ENCODE measurements at regions not wholly inside any gene's neighbourhood (a gene's known extent, or its start where the extent isn't known, plus 50 kb on each side); places are given as distances from the start of the nearest gene placed in this dataset.
"Not testable (repeated sequence)": the region's sequence is repeated elsewhere in the genome, so short reads cannot be mapped to it uniquely, and the experiment has no call there.

GRCh38 chr6:157727629-157728182 is 95.3 kb upstream of the SNX9 start:
- Histone ChIP-seq H3K27ac (ENCODE audit: low read depth, low read length) (peak overlapping the region; percentile 95), H3K4me3 (ENCODE audit: low read depth in 1 of 5, low read length in 5 of 5) (no peak overlapping the region), H3K36me3 (ENCODE audit: control insufficient read depth in 5 of 5, insufficient read depth in 5 of 5, low read length in 5 of 5) (no peaks in the 10 kb centered on the region), H3K9ac (ENCODE audit: low read length in 5 of 5) (peak overlapping the region in 4 of 5 donors; percentile 4 to 27 (median 8)), H3K9me3 (ENCODE audit: control insufficient read depth in 5 of 5, low read length in 5 of 5) (peaks cover 0 to 14% (median 5%) of the 10 kb centered on the region in 5 donors), H3K27me3 (ENCODE audit: control insufficient read depth in 5 of 5, insufficient read depth in 4 of 5, low read length in 5 of 5) (no peaks in the 10 kb centered on the region), H3K4me1 (ENCODE audit: control insufficient read depth in 5 of 5, insufficient read depth in 5 of 5, low read length in 5 of 5) (peaks cover 16 to 44% (median 40%) of the 10 kb centered on the region in 5 donors)

GRCh38 chr6:157728183-157728881 is 94.7 kb upstream of the SNX9 start:
- Histone ChIP-seq H3K4me1 (ENCODE audit: control insufficient read depth in 5 of 5, insufficient read depth in 5 of 5, low read length in 5 of 5) (peaks cover 13 to 39% (median 35%) of the 10 kb centered on the region in 5 donors), H3K4me3 (ENCODE audit: low read depth in 1 of 5, low read length in 5 of 5) (no peak overlapping the region), H3K36me3 (ENCODE audit: control insufficient read depth in 5 of 5, insufficient read depth in 5 of 5, low read length in 5 of 5) (no peaks in the 10 kb centered on the region), H3K27ac (ENCODE audit: low read depth, low read length) (peak overlapping the region; percentile 95), H3K9ac (ENCODE audit: low read length in 5 of 5) (no peak overlapping the region), H3K9me3 (ENCODE audit: control insufficient read depth in 5 of 5, low read length in 5 of 5) (peaks cover 0 to 14% (median 5%) of the 10 kb centered on the region in 5 donors), H3K27me3 (ENCODE audit: control insufficient read depth in 5 of 5, insufficient read depth in 4 of 5, low read length in 5 of 5) (no peaks in the 10 kb centered on the region)

- Histone ChIP-seq H3K27me3 (ENCODE audit: control insufficient read depth in 5 of 5, insufficient read depth in 4 of 5, low read length in 5 of 5) (no peaks in the 10 kb centered on the region), H3K4me3 (ENCODE audit: low read depth in 1 of 5, low read length in 5 of 5) (no peak overlapping the region), H3K9ac (ENCODE audit: low read length in 5 of 5) (no peak overlapping the region), H3K9me3 (ENCODE audit: control insufficient read depth in 5 of 5, low read length in 5 of 5) (no peaks in the 10 kb centered on the region), H3K36me3 (ENCODE audit: control insufficient read depth in 5 of 5, insufficient read depth in 5 of 5, low read length in 5 of 5) (peaks cover 0 to 3% (median 0%) of the 10 kb centered on the region in 5 donors), H3K4me1 (ENCODE audit: control insufficient read depth in 5 of 5, insufficient read depth in 5 of 5, low read length in 5 of 5) (peaks cover 7 to 25% (median 17%) of the 10 kb centered on the region in 5 donors), H3K27ac (ENCODE audit: low read depth, low read length) (no peak overlapping the region)
Observed at GRCh38 chr6:157731221-157731620, 91.8 kb upstream of the SNX9 start.

DNA sequence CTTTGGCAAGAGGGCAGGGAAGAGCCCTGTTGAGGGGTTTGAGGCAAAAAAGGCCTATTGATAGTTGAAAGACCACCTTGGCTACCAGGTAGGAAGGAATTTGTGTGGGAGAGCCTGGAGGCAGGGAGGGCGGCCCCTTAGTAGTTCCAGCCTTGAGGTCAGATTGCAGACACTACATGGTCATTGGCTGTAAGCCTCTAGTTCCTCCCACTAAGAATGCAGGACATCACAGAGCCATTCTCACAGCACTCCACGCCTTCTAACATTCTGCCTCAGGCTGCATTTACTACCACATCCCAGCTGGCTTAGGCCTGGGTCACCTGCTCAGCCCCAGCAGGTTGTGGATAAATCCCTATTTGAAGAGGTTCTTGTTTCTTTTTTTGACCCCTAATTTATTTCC is 91.0 kb upstream of the SNX9 start:
- Histone ChIP-seq H3K4me1 (ENCODE audit: control insufficient read depth in 5 of 5, insufficient read depth in 5 of 5, low read length in 5 of 5) (peaks cover 3 to 18% (median 10%) of the 10 kb centered on the region in 5 donors), H3K9ac (ENCODE audit: low read length in 5 of 5) (no peak overlapping the region), H3K27ac (ENCODE audit: low read depth, low read length) (no peak overlapping the region), H3K36me3 (ENCODE audit: control insufficient read depth in 5 of 5, insufficient read depth in 5 of 5, low read length in 5 of 5) (peaks cover 0 to 3% (median 0%) of the 10 kb centered on the region in 5 donors), H3K4me3 (ENCODE audit: low read depth in 1 of 5, low read length in 5 of 5) (no peak overlapping the region), H3K9me3 (ENCODE audit: control insufficient read depth in 5 of 5, low read length in 5 of 5) (no peaks in the 10 kb centered on the region), H3K27me3 (ENCODE audit: control insufficient read depth in 5 of 5, insufficient read depth in 4 of 5, low read length in 5 of 5) (no peaks in the 10 kb centered on the region)

DNA sequence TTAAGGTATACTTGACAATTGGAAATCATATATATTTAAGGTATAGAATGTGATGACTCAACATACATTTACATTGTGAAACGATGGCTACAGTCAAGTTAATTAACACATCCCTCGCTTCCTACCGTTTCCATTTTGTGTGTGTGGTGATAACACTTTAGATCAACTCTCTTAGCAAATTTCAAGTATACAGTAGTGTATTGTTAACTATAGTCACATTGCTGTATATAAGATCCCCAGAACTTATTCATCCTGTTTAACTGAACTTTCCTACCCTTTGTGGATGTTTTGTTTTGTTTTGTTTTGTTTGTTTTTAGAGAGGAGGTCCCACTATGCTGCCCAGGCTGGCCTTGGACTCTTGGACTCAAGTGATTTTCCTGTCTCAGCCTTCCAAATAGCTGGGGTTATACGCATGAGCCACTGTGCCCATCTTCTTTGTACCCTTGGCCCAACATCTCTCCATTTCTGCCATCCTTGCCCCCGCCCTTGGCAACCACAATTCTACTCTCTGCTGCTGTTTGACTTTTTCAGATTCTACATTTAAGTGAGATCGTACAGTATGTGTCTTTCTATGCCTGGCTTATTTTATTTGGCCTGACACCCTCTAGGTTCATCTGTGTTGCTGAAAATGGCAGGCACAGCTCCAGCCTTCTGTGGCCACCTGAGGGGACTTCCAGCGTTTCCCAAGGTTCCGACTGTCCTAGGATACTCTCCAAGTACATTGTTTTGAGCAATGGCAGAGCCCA is 90.5 kb upstream of the SNX9 start:
- Histone ChIP-seq H3K27ac (ENCODE audit: low read depth, low read length) (no peak overlapping the region), H3K36me3 (ENCODE audit: control insufficient read depth in 5 of 5, insufficient read depth in 5 of 5, low read length in 5 of 5) (peaks cover 0 to 3% (median 0%) of the 10 kb centered on the region in 5 donors), H3K4me3 (ENCODE audit: low read depth in 1 of 5, low read length in 5 of 5) (no peak overlapping the region), H3K9me3 (ENCODE audit: control insufficient read depth in 5 of 5, low read length in 5 of 5) (no peaks in the 10 kb centered on the region), H3K9ac (ENCODE audit: low read length in 5 of 5) (no peak overlapping the region), H3K4me1 (ENCODE audit: control insufficient read depth in 5 of 5, insufficient read depth in 5 of 5, low read length in 5 of 5) (peaks cover 0 to 12% (median 5%) of the 10 kb centered on the region in 5 donors), H3K27me3 (ENCODE audit: control insufficient read depth in 5 of 5, insufficient read depth in 4 of 5, low read length in 5 of 5) (no peaks in the 10 kb centered on the region)

DNA sequence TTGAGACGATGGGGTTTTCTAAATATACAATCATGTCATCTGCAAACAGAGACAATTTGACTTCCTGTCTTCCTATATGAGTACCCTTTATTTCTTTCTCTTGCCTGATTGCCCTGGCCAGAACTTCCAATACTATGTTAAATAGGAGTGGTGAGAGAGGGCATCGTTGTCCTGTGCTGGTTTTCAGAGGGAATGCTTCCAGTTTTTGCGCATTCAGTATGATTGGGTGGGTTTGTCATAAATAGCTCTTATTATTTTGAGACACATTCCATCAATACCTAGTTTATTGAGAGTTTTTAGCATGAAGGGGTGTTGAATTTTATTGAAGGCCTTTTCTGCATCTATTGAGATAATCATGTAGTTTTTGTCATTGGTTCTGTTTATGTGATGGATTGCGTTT is 86.5 kb upstream of the SNX9 start:
- not testable (repeated sequence) for H3K9me3 ChIP-seq (ENCODE audit: control insufficient read depth in 5 of 5, low read length in 5 of 5); H3K36me3 ChIP-seq (ENCODE audit: control insufficient read depth in 5 of 5, insufficient read depth in 5 of 5, low read length in 5 of 5); H3K4me1 ChIP-seq (ENCODE audit: control insufficient read depth in 5 of 5, insufficient read depth in 5 of 5, low read length in 5 of 5); H3K27ac ChIP-seq (ENCODE audit: low read depth, low read length); H3K4me3 ChIP-seq (ENCODE audit: low read depth in 1 of 5, low read length in 5 of 5); H3K9ac ChIP-seq (ENCODE audit: low read length in 5 of 5); H3K27me3 ChIP-seq (ENCODE audit: control insufficient read depth in 5 of 5, insufficient read depth in 4 of 5, low read length in 5 of 5)

GRCh38 chr6:157741321-157741947 is 81.6 kb upstream of the SNX9 start:
- H3K9me3 ChIP-seq (ENCODE audit: control insufficient read depth in 5 of 5, low read length in 5 of 5): no peaks in the 10 kb centered on the region
- peak overlapping the region in 3 of 5 donors; percentile 12 to 55 (median 13) for H3K4me3 ChIP-seq (ENCODE audit: low read depth in 1 of 5, low read length in 5 of 5)
- H3K27ac ChIP-seq (ENCODE audit: low read depth, low read length): peak overlapping the region; percentile 42
- H3K9ac ChIP-seq (ENCODE audit: low read length in 5 of 5): no peak overlapping the region
- H3K36me3 ChIP-seq (ENCODE audit: control insufficient read depth in 5 of 5, insufficient read depth in 5 of 5, low read length in 5 of 5): no peaks in the 10 kb centered on the region
- no peaks in the 10 kb centered on the region for H3K27me3 ChIP-seq (ENCODE audit: control insufficient read depth in 5 of 5, insufficient read depth in 4 of 5, low read length in 5 of 5)
- peaks cover 2 to 21% (median 17%) of the 10 kb centered on the region in 5 donors for H3K4me1 ChIP-seq (ENCODE audit: control insufficient read depth in 5 of 5, insufficient read depth in 5 of 5, low read length in 5 of 5)

DNA sequence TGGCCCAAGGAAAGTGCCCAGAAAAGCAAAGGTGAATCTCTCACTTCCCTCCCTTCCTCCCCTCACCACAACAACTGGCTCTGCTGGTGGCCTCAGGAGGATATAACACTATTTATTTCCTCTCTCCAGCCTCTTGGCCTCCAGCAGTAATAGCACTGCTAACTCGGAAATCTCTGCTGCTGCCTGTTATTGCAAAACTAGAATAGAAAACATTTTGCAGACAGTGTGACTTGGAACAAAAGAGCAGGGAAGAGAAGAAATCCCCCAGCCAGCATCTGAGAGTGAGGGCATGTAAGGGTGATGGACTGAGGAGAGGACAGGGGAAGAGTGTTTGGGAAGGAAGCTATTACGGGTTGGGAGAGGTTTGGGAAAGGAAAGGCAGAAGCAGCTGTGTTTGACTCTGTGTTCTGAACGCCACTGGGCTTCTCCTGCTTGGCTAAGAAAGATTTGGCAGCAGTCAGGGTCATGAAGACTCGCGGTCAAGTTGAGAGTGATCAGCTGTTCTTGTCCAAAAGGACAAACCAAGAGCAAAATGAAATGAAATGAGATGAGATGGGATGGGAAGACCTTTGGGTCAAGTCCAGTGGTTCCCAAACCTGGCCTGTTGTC is 81.0 kb upstream of the SNX9 start:
- no peaks in the 10 kb centered on the region for H3K9me3 ChIP-seq (ENCODE audit: control insufficient read depth in 5 of 5, low read length in 5 of 5)

GRCh38 chr6:157744102-157744601 is 78.9 kb upstream of the SNX9 start:
- peaks cover 4 to 26% (median 17%) of the 10 kb centered on the region in 5 donors for H3K4me1 ChIP-seq (ENCODE audit: control insufficient read depth in 5 of 5, insufficient read depth in 5 of 5, low read length in 5 of 5)
- H3K27me3 ChIP-seq (ENCODE audit: control insufficient read depth in 5 of 5, insufficient read depth in 4 of 5, low read length in 5 of 5): no peaks in the 10 kb centered on the region
- no peaks in the 10 kb centered on the region for H3K9me3 ChIP-seq (ENCODE audit: control insufficient read depth in 5 of 5, low read length in 5 of 5)
- H3K9ac ChIP-seq (ENCODE audit: low read length in 5 of 5): no peak overlapping the region
- no peak overlapping the region for H3K4me3 ChIP-seq (ENCODE audit: low read depth in 1 of 5, low read length in 5 of 5)
- H3K36me3 ChIP-seq (ENCODE audit: control insufficient read depth in 5 of 5, insufficient read depth in 5 of 5, low read length in 5 of 5): no peaks in the 10 kb centered on the region
- no peak overlapping the region for H3K27ac ChIP-seq (ENCODE audit: low read depth, low read length)

More for the DNA sequence above, 81.0 kb upstream of the SNX9 start:
- H3K27ac ChIP-seq (ENCODE audit: low read depth, low read length): peak overlapping the region; percentile 42
- peaks cover 2 to 24% (median 17%) of the 10 kb centered on the region in 5 donors for H3K4me1 ChIP-seq (ENCODE audit: control insufficient read depth in 5 of 5, insufficient read depth in 5 of 5, low read length in 5 of 5)
- H3K27me3 ChIP-seq (ENCODE audit: control insufficient read depth in 5 of 5, insufficient read depth in 4 of 5, low read length in 5 of 5): no peaks in the 10 kb centered on the region
- peak overlapping the region in 1 of 5 donors; percentile 11 for H3K9ac ChIP-seq (ENCODE audit: low read length in 5 of 5)
- H3K4me3 ChIP-seq (ENCODE audit: low read depth in 1 of 5, low read length in 5 of 5): peak overlapping the region in 4 of 5 donors; percentile 12 to 55 (median 12)
- H3K36me3 ChIP-seq (ENCODE audit: control insufficient read depth in 5 of 5, insufficient read depth in 5 of 5, low read length in 5 of 5): no peaks in the 10 kb centered on the region

All from subcutaneous abdominal adipose tissue (tissue), 5 donors.